SKM-1 (cell line): ENCODE measurements at regions not wholly inside any gene's neighbourhood (a gene's known extent, or its start where the extent isn't known, plus 50 kb on each side); places are given as distances from the start of the nearest gene placed in this dataset.
"Not testable (repeated sequence)": the region's sequence is repeated elsewhere in the genome, so short reads cannot be mapped to it uniquely, and the experiment has no call there.

ENCODE experiments used
- DNase-seq: peaks from one replicate; lab custom pipeline; 2025; ENCODE audit not compliant: unreplicated experiment; lab: John Stamatoyannopoulos, UW

DNA sequence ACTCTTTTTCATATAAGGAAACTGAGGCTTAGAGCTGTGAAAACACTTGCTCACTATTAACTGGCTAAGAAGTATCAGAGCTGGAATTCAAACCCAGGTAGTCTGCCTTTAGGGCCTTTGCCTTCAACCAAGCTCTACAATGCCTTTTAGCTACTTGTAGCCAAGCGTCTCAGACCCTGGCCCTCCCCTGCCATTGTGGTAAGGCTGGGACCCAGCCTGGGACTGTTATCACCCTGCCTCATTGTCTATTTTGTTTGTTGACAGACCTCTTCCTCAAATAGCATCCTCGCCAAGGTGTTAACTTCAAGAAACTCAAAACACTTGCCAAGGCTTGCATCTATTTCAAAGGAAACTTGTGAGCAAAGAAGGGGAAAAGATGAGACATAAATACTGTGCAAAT is 76.7 kb upstream of the CD28 start:
- no peak for DNase-seq

DNA sequence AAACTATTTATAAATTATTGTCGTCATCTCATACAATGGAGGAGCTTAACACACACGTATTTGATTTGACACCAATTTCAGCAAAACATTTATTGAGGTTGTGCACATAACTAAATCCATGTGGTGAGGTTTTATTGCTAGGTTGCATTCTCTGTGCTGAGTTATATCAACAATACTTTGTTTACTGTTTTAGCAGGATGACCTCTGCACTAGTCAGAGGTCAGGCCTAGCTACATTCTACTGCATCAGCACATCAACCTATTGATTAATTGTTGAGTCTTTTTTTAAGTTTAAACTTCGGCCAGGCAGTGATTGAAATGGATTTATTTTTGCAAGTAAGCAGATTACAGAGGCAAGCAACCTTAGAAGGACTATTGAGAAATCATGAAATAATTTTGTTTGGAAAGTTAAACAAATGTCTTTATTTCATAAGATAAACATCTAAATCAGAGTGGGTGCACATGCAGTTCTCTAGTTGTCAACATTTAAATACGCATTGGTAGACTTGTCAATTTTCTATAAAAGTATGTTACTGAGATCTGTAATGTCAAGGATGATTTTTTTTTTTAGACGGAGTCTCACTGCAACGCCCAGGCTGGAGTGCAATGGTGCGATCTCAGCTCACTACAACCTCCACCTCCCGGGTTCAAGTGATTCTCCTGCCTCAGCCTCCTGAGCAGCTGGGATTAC is 75.2 kb upstream of the CD28 start:
- no peak for DNase-seq

DNA sequence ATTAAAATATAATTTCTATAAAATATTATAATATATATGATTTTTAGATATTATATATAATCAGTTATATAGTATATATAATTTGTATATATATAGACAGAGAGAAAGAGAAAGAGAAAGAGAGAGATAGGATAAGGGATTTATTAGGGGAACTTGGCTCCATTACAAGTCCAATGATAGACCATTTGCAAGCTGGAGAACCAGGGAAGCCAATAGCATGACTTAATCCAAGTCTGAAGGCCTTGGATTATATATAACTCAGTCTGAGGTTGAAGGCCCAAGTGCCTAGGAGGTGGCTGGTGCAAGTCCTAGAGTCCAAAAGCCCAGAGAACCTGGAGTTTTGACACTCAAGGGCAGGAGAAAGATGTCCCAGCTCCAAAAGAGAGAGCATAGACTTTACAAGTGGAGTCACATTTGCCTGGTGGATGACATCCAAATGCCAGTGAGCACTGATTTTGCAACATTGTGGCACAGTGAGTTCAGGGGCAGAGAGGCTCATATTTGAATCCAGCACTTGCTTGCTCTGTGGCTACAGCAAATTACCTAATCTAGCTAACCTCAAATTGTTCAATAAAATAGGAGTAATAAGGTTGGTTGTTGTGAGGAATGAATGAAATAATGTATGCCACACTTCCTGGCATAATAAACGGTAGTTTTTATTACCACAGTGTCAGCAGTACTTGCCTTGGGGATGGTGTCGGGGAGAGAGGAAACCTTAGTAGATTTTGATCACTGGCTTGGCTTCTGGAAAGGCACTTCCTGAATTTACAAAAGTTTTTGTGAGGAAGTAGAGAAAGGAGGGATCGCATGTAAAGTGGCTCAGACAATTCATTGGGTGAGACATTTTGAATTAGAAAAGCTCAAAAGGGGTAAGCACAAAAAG is 69.6 kb upstream of the CD28 start:
- DNase-seq = peak; percentile 82

DNA sequence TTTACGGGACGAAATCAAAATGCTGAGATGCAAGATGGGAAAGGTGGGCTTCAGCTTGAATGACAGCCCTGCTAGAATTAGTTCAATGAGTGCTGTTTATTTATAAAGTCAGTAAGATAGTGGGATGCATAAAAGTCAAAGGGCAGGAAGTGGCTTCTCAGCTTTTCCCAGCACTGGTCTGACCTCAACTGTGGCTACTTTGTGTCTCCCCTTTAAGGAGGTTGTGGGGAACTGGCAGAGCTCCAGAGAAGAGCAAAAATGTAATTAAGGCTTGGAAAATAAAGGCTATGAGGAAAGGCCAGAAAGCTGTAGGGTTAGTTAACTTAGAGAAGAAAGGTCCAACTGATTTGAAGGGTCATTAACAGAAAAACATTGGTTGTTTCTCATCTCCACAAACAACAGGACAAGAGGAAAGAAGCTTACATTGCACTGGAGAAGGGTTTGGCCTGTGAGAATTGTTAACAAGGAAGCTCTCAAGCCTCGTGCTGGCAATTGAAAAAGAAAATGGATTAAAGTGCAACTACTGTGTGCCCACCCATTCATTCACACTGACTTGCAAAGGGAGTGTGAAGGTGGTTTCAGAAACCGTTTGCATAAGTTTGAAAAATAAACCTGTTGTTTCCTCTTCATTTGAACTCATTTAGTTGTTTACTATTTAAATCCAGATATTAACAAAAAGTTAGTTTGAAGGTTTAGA is 68.8 kb upstream of the CD28 start:
- no peak for DNase-seq

DNA sequence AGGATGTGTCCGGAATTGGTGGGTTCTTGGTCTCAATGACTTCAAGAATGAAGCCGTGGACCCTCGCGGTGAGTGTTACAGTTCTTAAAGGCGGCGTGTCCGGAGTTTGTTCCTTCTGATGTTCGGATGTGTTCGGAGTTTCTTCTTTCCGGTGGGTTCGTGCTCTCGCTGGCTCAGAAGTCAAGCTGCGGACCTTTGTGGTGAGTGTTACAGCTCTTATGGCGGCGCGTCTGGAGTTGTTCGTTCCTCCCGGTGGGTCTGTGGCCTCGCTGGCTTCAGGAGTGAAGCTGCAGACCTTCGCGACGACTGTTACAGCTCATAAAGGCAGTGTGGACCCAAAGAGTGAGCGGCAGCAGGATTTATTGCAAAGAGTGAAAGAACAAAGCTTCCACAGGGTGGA is 64.6 kb upstream of the CD28 start:
- not testable (repeated sequence) for DNase-seq

DNA sequence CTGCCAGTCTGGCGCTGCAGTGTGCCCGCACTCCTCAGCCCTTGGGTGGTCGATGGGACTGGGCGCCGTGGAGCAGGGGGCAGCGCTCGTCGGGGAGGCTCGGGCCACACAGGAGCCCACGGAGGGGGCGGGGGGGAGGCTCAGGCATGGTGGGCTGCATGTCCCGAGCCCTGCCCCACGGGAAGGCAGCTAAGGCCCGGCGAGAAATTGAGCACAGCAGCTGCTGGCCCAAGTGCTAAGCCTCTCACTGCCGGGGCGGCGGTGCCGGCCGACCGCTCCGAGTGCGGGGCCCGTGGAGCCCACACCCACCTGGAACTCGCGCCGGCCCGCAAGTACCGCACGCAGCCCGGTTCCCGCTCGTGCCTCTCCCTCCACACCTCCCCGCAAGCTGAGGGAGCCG is 63.6 kb upstream of the CD28 start:
- not testable (repeated sequence) for DNase-seq

DNA sequence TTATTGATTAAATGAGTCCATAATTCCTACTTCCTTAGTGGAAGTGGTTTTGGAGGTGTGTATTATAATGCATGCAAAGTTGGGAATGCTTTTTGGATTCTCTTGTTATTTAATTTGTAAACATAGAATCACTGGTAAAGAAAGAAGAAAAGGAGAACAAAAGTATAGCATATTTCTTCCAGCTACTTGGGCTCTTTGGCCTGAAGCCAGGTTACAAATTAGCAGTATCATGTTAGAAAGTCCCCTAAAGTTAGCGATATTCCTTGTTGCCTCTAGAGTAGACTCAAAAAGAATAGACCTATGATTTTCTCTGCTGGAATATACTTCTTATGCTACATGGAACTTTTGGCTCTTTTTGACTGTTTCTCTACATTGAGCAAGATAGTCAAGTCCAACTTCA is 60.6 kb upstream of the CD28 start:
- no peak for DNase-seq

DNA sequence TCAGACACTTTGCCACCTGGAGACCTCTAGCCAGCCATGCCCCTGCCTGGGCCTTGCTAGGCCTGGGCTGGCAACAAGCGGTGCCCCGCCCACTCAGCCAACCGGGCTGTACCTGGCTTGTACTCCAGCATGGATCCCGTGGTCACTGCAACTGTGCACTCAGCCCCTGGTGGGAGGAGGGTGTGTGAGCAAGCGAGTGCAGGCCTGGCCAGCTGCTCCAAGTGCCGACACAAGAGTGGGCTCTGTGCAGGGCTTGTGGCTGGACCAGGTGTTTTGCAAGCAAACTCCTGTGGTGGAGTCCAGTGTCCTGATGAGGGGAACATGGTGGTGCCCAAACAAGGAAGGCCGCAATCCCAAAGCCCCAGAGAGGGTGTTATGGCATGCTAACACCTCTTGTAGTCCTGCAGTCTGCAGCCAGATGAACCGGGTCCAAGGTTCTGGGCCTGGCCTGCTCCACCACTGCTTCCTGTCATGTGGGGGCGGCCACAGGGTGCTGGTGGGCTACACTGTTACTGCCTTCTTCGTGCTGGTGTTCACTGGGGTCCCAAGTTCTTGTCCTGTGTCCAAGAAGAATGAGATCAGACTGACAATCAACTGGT is 60.1 kb upstream of the CD28 start:
- no peak for DNase-seq

DNA sequence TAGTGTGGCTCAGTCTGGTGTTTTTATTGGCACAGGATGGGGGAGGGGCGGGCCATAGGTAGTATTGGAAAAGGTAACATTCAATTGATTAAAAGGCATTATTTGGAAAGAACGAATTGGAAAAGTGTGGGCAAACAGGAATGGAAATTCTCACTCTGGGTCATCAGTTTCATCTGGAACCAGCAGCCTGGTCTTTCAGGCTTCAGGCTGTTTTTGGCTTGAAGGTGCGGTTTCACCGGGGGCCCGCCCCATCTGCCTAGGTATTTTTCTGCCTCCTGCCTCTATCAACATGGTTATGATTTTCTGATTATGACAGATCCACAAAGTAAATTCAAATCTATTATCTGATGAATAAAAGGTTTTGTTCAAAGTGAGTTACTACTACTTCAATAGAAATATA is 59.5 kb upstream of the CD28 start:
- DNase-seq = no peak

DNA sequence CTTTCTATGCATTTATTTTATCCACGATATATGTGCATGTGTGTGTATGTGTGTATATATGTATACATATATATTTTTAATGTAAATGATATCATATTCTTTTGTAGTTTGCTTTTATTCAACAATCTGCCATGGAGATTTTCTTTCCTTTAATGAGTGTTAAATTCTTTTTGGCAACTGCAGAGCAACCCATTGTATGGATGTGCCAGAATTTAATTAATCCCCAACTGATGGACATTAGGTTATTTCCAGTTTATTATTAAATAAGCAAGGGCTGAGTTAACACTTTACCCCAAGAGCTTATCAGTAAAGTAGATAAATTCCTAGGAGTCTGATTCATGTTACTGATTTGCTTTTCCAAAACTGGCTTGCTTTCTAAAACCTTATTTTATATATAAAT is 58.9 kb upstream of the CD28 start:
- no peak for DNase-seq

DNA sequence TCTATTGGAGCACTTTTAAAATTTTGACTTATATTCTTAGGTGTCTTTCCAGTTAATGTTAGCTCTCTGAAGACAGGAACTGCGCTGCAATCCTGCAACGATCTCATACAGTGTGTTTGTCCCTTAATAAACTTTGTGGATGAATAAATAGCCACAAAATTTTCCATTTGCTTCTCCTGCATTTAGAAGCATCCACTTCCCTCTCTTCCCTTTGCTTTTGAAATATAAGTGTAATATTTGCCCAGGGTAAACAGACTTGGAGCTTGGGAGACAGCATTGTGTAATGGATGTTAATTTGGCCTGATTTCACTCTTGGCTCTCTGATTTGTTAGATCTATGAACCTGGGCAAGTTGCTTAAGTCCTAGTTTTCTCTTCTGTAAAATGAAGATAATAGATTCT is 58.2 kb upstream of the CD28 start:
- DNase-seq = no peak

DNA sequence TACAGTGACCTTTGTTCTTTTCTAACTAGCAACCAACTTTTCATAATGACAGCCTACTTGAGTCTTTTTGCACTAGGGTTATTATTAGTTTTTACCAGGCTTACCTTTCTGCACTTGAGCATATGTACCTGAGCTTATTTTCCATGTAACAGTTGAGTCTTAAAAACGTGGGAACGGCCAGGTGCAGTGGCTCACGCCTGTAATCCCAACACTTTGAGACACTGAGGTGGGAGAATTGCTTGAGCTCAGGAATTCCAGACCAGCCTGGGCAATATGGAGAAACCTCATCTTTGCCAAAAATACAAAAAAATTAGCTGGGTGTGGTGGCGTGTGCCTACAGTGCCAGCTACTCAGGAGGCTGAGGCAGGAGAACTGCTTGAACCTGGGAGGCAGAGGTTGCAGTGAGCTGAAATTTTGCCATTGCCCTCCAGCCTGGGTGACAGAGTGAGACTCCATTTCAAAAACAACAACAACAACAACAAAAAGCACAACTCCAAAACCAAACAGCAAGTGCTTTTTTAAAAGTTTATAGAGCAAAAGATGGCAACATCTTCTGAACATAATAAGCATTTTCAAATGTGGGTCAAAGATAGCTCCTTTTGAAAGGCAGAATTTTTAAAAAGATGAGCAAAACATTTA is 57.1 kb upstream of the CD28 start:
- DNase-seq = no peak

DNA sequence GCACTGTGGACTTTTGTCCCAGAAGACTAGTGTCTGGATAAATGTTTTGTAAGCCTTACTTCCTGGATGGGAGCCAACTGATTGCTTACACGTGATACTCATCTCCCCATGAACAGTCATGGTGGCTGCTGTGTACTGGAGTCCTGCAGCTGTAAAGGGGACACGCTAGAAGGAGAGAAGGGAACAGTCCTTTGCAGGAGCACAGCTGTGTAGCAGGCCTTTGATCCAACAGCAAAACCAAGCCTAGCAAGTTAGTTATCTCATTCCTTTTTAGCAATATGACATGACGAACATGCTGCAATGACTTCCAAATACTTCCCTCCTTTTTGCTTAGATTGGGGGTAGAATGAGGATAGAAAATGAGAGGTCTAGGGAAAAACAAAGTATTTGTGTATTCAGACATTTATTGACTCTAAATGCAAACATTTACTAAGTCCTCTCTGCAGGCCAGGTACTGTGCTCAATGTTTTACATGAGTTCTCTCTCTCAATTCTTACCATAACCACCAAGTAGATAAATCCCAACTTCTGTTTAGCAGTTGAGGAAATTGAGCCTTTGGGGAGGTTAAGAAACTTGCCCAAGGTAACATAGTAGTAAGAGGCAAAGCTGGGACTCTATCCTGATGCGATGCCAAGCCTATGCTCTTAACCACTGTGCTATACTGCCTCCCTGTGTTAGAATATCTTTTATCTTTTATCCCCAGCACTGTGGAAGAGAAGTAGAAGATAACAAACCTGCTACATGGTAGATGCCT is 55.4 kb upstream of the CD28 start:
- no peak for DNase-seq

DNA sequence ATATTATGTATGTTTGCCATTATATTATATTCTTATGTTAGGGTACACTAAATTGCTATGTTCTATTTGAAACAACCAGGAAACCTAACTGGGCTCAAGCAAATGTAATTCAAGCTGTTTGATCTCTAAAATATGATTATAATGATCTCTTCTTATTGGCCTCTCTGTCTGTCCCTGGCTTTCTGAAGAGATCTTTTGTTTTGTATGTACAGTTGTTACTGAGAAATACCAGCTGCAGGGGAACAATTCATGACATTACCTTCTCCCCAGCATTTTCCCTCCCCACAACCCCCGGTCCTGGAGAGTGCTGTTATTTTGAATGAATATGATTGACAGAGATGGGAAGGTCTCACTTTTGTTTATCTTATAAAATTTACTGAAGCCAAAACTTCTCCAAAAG is 54.8 kb upstream of the CD28 start:
- no peak for DNase-seq

DNA sequence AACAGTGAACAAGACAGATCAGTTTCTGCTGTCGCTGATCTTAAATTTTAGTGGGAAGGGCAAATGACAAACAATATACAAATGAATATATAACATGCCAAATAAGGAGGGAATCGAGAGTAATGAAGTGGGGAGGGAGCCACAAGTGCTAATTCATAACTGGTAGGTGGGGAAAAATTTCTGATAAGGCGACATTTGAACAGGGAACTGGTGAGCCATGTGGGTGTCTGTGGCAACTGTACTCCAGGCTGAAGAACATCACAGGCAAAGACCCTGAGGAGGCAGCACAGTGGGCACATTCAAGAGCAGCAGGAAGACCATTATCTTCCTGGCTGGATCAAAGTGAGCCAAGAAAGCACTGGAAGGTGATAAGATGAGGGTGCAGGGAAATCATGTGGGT is 51.6 kb upstream of the CD28 start:
- DNase-seq = no peak

DNA sequence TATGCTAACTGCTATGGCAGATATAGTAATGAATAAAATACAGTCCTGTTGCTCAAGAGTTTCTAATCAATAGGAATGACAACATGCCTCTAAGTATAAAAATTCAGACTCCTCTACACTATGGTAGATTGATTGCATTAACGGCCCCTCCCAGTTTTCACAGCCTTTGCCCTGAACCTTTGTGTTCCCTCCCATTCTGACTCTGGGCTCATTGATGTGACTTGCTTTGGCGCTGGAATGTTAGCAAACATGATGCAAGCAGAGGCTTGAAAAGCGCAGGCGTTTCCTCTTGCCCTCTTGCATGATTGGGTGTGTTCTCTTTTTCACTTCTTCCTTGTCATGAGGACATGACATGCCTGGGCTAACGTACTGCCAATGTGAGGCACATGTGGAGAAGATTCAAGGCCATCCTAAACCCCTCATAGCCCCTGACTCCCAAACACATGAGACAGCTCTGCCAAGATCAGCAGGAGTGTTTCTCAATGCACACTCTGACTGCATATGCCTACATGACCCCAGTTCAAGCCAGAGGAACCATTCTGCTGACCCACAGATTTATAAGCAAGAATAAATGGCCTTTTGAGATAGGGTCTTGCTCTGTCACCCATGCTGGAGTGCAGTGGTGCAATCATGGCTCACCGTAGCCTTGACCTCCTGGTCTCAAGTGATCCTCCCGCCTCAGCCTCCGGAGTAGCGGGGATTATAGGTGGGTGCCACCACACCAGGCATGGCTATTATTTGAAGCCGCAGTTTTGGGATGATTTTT is 49.7 kb upstream of the CD28 start:
- peak; percentile 64 for DNase-seq
